ENCODE measurements at regions not wholly inside any gene's neighbourhood (a gene's known extent, or its start where the extent isn't known, plus 50 kb on each side); places are given as distances from the start of the nearest gene placed in this dataset.
"Not testable (repeated sequence)": the region's sequence is repeated elsewhere in the genome, so short reads cannot be mapped to it uniquely, and the experiment has no call there.

DNA sequence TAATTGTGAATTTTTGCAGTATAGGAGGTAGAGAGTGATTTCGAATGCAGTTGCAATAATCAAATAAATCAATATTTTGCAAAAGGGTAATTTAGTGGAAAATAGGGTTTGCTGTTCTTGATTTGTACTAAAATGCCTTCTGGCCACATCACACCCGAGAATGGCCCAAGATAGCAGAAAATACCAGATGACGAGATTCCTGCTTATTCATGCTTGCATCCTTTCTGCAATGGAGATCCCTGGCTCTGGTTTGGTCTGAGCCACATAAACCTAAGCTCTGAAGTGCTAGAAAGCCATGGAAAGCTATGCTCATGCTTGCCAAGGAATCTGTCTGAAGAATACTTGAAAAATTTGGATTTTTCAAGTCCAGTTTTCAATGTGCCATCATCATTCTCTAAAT, 634.2 kb upstream of the COBL start:
- TF ChIP-seq, protein P1, sequence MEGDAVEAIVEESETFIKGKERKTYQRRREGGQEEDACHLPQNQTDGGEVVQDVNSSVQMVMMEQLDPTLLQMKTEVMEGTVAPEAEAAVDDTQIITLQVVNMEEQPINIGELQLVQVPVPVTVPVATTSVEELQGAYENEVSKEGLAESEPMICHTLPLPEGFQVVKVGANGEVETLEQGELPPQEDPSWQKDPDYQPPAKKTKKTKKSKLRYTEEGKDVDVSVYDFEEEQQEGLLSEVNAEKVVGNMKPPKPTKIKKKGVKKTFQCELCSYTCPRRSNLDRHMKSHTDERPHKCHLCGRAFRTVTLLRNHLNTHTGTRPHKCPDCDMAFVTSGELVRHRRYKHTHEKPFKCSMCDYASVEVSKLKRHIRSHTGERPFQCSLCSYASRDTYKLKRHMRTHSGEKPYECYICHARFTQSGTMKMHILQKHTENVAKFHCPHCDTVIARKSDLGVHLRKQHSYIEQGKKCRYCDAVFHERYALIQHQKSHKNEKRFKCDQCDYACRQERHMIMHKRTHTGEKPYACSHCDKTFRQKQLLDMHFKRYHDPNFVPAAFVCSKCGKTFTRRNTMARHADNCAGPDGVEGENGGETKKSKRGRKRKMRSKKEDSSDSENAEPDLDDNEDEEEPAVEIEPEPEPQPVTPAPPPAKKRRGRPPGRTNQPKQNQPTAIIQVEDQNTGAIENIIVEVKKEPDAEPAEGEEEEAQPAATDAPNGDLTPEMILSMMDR (IDR thresholded peaks at IDR 0.05; ENCODE audit: insufficient read depth, missing control alignments), result no peak
- FAIRE-seq, result peak; percentile 25
- no peak for DNase-seq (ENCODE audit: insufficient read length, low spot score)

DNA sequence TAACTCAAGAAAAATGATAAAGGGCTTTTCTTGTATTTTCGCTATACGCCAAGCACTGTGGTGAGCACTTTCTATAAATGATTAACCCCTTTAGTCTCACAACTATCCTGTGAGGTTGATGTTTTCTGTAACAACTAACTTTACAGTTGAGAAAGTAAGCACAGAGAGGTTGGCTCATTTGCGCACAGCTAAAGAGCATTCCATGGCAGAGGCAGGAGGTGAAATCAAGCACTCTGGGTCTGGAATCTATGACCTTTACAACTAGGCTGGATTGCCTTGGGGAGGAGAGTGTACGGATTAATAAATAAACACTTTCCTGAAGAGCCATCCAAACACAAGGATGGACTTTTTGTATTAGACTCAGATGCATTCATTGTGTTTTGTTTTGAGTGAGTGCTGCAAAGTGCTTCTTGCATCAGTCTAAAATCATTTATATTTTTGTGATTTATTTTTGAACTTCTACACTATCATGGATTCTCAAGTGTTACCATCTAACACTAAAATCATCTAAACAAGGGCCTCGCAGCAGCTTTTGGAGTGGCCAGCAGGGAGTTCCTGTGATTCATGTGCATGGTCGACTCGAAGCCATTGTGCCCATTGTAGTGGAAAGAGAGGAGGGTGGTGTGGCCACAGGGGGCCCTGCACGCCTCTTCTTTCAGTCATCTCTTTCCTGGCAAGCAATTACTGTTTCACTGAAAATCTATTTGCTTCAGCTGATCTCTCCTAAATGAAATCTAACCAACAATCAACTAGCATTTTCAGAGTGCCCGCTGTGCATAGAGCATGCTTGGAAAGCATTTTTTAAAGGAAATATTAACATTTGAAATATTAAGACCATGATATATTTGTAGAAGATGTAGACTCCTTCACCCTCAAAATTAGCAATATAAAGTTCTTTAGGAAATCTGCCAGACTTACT, 633.4 kb upstream of the COBL start:
- DNase-seq (ENCODE audit: insufficient read length, low spot score) (no peak), FAIRE-seq (no peak)
- TF ChIP-seq, protein P1 (IDR thresholded peaks at IDR 0.05; ENCODE audit: insufficient read depth, missing control alignments), result no peak

DNA sequence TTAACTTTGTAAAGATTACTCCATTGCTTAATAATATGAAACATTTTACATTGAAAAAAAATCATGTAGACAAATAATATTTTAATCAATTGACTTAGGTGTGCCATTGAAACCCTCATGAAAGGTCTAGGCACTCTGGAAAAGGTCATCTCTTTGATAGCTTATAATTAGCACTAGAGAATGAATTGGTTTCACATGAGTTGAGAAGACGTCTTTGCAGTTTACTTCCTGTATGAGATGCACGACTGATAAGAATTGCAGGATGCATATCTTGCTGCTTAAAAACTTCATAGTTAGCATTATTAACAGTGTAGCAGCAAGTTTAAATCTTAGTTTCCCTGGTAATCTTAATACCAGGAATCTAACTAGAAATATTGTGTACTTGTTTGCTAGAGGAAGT, 614.2 kb upstream of the COBL start:
- FAIRE-seq (no peak), DNase-seq (ENCODE audit: insufficient read length, low spot score) (no peak)
- TF ChIP-seq, protein P1 (IDR thresholded peaks at IDR 0.05; ENCODE audit: insufficient read depth, missing control alignments), result no peak

DNA sequence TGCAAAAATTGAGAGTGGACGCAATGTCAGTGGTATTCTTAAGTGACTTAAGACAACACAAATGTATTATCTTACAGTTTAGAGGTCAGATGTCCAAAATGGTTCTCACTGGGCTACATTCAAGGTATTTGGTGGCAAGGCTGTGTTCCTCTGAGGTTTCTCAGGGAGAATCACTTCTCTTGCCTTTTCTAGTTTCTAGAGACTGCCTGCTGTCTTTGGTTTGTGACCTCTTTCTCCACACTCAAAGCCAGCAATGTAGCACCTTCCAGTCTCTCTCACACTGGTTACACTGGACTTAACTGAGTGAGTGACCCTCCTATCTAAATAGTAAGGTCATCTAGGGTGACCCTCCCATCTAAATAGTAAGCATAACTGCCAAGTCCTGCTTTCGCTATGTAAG, 613.2 kb upstream of the COBL start:
- DNase-seq (ENCODE audit: insufficient read length, low spot score) (no peak), FAIRE-seq (no peak)
- TF ChIP-seq, protein P1 (IDR thresholded peaks at IDR 0.05; ENCODE audit: insufficient read depth, missing control alignments), result no peak

DNA sequence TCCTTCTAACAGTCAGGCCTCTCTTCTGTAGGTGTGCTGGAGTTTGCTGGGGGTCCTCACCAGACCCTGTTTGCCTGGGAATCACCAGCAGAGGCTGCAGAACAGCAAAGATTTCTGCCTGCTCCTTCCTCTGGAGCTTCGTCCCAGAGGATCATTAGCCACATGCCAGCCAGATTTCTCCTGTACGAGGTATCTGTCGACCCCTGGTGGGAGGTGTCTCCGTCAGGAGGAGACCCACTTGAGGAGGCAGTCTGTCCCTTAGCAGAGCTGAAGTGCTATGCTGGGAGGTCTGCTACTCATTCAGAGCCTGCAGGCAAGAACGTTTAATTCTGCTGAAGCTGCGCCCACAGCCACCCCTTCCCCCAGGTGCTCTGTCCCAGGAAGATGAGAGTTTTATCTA, 611.1 kb upstream of the COBL start:
- no peak for FAIRE-seq
- no peak for DNase-seq (ENCODE audit: insufficient read length, low spot score)
- TF ChIP-seq, protein P1 (IDR thresholded peaks at IDR 0.05; ENCODE audit: insufficient read depth, missing control alignments), result no peak

DNA sequence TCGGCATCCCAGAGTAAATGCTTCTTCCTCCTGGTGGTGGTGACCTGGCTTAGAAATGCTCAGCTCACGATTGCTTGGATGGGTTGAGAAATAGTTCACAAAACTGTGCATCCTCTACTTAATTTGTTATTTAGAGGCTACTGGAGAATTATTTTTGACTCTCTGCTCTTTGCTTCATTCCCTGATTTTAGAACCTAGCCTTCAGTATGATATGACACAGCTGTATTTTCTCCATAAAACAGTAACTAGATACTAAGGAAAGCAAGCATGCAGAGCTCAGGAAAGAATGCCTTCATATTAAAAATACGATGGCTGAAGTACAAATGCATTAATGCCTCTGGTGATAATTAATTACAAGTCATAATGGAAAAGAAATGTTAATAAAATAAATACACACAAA, 602.0 kb upstream of the COBL start:
- no peak for FAIRE-seq

DNA sequence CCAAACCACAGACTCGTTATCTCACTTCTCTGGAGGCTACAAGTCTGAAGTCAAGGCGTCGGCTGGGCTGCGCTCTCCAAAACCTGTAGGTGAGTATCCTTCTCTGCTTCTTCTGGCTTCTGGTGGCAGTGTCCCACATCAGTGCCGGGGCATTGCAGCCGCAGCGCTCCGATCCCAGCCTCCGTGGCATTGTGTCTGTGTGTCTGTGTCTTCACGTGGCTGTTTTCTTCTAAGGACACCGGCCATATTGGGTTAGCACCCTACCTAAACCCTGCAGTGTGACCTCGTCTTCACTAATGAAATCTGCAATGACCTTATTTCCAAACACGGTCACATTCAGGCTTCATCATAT, 584.9 kb upstream of the COBL start:
- no peak for FAIRE-seq
- no peak for DNase-seq (ENCODE audit: insufficient read length, low spot score)
- TF ChIP-seq, protein P1 (IDR thresholded peaks at IDR 0.05; ENCODE audit: insufficient read depth, missing control alignments), result no peak

More for the DNA sequence above, 602.0 kb upstream of the COBL start:
- no peak for DNase-seq (ENCODE audit: insufficient read length, low spot score)
- TF ChIP-seq, protein P1 (IDR thresholded peaks at IDR 0.05; ENCODE audit: insufficient read depth, missing control alignments), result no peak

DNA sequence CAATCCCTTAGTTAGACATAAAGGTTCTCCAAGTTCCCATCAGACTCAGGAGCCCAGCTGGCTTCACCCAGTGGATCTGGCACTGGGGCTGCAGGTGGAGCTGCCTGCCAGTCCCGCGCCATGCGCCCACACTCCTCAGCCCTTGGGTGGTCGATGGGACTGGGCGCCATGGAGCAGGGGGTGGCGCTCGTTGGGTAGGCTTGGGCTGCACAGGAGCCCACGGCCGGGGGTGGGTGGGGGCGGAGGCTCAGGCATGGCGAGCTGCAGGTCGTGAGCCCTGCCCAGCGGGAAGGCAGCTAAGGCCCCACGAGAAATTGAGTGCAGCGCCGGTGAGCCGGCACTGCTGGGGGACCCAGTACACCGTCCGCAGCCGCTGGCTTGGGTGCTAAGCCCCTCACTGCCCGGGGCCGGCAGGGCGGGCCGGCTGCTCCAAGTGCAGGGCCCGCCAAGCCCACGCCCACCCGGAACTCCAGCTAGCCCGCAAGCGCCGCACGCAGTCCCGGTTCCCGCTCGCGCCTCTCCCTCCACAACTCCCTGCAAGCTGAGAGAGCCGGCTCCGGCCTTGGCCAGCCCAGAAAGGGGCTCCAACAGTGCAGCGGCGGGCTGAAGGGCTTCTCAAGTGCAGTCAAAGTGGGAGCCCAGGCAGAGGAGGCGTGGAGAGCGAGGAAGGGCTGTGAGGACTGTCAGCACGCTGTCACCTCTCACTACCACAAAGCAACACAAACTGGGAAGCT, 584.3 kb upstream of the COBL start:
- FAIRE-seq; DNase-seq (ENCODE audit: insufficient read length, low spot score): not testable (repeated sequence)

Data from D721Med (cell line).